NCI-H82 (cell line): ENCODE measurements at regions not wholly inside any gene's neighbourhood (a gene's known extent, or its start where the extent isn't known, plus 50 kb on each side); places are given as distances from the start of the nearest gene placed in this dataset.

Experiments used
- DNase-seq: peaks from one replicate; lab custom pipeline; 2025; lab: John Stamatoyannopoulos, UW

DNA sequence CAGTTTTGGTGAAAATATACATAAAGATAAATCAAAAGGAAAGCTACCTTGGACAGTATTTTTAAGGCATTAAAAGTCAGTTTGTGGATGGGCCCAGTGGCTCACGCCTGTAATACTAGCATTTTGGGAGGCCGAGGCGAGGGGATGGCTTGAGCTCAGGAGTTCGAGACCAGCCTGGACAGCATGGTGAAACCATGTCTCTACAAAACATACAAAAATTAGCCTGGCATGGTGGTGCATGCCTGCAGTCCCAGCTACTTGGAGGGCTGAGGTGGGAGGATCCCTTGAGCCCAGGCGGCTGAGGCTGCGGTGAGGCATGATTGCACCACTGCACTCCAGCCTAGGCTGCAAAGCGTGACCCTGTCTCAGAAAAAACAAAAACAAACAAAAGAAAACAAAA is 1253.8 kb downstream of the MRPL39 start:
- no peak for DNase-seq

DNA sequence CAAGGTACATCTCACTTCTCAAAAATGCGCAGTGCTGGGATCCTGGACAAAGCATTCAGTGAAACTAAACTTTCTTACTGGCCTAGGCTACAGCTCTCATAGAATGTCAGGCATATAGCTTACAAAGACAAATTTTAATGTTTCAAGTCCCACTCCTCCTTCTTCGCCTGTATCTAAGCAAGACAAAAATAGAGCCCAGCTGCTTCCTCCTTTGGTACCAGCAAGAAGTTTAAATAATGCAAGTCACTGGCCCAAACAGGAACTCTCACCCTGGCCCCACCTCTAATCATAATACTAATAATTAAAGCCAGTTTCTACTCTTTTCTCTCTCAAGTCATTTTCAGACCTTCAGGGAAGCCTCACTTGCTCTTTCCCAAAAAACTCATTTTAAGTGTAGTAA is 1267.9 kb downstream of the MRPL39 start:
- no peak for DNase-seq

DNA sequence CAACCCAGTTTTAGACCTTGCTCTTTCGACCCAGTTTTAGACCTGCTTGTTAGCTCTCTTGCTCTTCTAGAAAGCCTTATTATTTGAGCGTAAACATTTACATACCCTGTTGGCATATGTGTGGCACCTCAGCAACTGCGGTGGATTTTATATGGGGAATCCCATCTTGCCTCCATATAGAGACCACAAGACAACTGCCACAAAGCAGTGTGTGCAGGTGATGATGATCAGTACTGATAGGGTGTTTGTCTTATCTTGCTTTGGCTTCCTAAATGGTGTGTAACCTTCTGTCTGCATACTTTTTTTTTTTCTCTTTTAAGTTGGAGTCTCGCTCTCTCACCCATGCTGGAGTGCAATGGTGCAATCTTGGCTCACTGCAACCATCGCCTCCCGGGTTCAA is 1270.8 kb downstream of the MRPL39 start:
- no peak for DNase-seq

DNA sequence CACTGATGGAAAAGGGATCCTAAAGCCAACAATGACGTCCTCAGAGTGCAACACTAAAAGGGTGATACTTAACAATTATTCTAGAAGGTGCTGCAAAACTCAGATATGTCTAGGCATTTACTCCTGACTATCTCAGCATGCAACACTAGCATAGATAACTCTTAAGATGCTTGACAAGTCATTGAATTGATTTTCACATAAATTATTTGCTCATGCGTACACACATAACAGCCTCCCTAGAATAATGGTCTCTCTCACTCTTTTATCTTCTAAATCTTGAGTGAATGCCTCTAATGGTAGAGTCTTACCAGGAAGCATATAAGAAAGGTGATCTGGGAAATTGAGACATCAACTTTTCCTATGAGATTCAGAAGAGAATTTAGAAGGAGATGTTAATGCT is 1283.7 kb downstream of the MRPL39 start:
- no peak for DNase-seq

DNA sequence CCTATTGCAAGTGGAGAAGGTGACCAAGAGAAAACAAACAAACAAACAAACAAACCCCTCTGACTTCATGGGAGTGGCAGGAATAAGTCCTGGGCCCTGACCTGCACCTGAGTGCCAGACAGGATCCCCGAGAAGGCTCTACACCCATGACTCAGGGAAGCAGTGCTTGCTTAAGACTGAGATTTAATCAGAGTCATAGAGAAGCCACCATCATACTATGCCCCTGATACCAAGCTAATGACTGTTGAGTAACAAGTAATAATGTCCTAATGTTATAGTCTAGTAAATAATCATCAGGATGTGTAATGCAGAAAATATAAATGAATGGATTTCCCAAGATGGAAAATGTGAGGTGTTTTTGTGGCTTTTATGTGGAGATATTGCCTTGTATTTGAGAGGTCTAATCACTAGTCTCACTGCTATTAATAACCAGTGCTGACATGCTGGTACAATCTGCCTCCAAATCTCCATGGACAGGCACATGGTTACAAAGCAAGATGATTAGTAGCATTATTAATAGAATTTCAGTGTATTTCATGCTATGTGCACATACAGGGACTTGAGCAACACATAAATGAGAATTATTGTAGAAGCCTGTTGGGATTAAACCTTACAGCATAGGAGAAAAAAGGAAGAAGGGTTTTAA is 1290.9 kb downstream of the MRPL39 start:
- no peak for DNase-seq

DNA sequence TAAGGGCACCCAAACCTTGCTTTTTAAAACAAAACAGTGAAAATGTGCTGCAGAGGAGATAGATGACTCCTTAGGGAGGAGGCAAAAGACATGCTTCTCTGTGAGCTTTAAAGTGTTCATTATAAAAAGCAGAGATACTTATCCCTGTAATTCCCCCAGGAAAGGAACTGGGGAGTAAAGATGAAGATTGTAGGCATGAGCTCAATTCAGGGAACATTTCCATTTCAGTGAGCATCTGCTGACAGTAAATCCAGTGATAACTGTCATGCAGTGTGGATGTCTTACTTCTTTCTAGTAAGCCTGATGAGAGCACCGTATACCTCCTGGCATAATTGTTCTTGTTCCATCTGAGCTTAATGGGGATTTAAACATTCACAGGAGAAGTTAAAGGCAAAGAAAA is 1296.5 kb downstream of the MRPL39 start:
- no peak for DNase-seq

DNA sequence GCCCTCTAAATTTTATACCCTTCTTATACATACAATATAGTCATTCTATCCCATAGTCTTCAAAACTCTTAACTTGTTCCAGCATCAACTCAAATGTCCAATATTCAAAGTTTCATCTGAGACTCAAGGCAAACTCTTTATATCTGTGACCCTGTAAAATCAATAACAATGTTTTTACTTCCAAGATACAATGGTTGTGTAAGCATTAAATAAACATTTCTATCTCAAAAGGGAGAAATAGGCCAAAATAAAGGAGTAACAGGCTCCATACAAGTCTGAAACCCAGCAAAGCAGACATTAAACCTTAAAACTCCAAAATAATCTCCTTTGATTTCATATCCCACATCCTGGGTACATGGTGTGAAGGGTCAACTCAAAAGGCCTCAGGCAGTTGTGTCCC is 1299.1 kb downstream of the MRPL39 start:
- DNase-seq, result no peak

DNA sequence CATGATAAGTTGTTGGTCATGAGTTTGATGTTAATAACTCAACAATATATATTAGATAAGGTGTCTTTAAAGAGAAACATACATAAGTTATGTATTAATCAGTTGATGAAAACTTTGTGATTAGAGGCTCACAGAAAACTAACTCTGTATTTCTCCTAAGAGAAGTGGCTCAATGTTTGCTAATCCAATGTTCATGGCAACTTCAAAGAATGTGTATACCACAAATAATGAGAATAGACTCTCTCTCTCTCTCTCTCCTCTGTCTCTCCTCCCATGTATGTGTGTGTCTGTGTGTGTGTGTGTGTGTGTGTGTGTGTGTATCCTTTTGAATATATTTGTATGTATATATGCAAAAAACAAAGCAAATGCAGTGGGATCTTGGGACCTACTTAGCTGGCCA is 1304.9 kb downstream of the MRPL39 start:
- DNase-seq, result no peak

DNA sequence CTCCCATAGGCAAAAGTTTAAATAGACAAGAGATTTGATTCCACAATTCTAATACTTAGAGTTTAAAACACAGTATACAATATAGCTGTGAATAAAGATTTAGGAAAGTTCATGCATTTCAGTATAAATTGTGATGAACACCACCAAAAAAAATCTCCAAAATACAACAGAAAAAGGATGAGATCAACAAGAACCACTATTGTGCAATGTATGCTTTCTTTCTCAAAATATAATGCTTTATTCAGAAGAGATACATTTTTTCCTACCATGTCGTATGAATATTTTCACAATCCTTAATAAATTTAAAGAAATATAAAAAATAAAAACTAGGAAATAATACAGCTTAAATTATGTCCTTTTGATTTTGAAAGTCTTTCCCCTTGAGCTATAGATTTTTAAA is 1309.2 kb downstream of the MRPL39 start:
- no peak for DNase-seq

DNA sequence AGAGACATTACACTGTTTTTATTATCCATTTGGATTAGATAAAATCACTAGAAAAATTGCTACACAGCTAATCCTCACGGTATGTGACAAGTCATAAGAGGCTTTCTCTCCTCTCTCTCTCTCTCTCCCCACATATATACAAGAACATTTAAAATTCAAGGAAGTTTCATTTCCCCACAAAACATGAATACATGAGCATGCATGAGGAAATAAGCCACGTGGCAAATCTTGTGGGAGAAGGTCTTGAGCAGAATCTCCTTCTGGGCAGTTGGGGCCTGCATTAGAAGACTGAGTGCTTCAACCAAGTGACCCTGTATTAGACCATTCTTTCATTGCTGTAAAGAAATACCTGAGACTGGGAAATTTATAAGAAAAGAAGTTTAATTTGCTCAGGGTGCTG is 1313.1 kb downstream of the MRPL39 start:
- no peak for DNase-seq

DNA sequence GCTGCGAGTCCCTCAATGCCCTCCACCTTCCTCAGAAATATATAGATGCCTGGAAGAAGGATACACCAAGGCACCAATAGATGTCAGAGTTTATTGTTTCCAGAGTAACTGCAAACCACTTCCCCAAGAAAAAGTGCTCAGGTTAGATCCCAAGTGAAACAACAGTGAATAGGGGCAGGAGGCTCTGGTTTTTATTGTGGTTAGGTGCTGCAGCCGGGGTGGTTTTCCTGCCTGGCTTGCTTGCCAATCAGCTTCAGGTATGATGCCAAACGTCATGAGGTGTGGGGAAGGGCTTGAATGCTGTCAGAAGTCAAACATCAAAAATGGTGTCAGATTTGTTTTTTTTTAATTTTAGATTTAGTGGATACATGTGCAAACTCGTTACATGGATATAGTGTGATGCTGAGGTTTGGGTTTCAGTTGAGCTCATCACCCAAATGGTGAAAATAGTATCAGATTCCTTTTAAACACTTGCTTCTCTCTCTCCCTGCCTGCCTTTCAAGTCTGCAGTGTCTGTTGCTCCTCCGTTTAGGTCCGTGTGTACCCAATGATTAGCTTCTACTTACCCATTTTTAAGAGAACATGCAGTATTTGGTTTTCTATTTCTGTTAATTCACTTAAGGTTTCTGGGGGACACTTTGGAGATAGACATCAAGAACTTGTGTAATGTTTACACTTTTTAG is 1317.0 kb downstream of the MRPL39 start:
- DNase-seq, result no peak

DNA sequence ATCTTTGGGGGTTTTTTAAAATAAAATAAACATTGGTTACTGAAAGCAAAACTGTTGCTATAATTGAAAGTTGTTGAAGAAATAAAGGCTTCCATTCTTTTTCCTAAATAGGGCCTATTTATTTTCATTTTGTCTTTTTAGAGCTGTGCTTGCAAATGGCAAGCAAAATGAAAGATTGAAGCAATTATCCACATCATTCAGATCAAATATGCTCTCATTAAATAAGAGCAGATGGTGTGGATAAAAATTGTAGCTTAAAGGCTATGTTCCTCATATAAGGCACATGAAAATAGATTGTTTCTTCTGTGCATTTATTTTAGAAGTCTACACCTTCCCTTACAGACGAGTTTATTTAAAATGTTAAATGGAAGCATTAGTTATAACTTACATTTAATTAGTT is 1317.7 kb downstream of the MRPL39 start:
- no peak for DNase-seq

DNA sequence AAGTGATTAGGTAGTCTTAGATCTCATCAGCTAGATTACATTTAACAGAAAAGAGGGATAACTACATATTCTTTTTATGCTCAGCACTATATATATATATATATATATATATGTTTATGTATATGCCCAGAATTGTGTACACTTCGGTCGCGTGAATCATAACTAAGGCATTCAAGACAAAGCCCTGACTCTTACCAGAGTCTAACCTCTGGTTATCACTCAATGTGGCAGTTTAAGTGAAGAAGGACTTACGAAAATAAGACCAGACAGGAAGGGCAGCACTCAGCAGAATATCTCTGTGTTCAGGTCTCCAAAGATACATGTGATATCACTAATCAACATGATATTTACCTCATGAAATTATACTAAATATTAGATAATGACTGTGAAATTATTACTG is 1326.7 kb downstream of the MRPL39 start:
- DNase-seq, result no peak

DNA sequence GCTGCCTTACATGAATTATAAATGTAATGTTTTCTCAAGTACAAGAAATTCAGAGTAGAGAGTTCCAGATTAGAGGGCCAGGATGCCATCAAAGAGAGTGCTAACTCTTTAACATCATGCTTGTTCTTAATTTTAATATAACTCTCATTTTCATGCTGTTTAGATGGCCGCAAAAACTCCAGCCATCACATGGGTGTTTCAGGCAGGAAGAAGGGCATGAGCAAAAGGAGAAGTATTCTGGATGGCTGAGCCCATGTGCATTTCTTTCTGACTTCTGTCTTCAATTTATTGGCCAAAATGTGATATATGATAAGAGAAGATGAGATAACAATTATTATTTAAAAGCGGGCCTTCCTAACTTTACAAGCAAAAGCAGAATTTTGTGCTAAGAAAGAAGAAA is 1328.6 kb downstream of the MRPL39 start:
- no peak for DNase-seq

DNA sequence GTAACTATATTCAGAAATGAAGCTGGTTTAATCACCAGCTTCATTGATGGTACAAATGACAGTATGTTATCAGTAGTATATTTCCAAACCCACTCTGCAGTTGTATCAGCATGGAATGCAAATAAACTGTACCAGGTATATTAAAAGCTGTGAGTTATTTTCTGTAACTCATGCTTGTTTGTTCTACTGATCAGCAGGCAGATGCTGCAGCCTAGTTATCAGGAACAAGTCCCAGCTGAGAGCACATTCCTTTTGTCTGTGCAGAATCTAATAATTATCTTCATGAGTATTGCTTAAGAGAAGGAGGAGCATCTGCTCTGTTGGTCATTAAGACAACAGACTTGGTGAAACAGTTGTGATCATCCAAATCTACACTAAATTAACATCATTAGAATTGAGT is 1331.1 kb downstream of the MRPL39 start:
- DNase-seq, result no peak

DNA sequence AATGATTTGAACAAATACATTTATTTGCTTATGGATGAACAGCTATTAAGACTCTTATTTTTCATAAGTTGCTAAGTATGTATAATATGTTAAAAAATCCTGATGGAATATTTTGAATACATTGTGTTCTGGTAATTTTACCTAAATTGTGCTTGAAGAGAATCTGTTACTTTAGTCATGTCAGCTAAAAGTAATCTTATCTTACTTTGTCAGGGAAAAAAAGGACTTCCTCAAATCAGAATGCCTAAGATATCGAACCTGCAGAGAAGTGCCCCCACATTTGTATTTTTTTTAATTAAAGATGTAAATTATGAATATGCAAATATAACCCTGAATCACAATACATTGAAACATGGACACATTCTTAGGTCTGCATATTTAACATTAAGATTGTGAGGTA is 1331.7 kb downstream of the MRPL39 start:
- DNase-seq, result no peak

DNA sequence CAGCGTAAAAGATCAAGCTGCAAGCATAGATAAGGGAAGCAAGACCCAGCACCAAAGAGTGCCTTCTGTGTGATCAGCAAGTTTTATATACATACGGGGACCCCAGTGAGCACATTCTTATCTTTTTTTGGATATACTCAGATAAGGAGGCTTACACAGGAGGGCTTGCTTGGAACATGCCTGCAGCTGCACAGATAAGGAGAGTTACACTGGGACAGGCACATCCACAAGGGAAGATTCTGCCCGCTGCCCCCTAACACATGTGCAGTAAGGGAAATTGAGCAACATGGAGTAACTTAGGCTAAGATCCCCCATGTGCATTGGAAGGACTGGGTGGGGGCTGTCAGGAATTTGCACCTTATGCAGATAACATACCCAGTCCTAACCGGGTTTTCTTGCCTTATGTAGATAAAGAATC is 1334.8 kb downstream of the MRPL39 start:
- no peak for DNase-seq

DNA sequence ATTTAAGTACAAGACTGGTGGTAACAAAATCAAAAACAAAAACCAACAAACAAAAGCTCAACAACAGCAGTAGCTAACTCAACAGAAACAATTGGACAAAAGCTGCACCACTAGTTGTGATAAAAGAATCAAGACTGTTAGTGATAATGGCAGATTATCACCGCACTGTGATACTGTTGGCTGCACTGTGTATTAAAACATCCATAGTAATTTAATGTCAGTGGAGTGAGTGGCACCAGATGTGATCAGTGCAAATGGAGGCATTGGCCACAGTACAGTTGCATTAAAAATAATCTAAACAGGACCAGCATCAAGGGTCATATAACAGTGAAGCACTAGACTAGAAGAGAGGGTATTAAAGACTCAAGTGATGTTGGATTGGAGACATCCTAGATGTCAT is 1341.3 kb downstream of the MRPL39 start:
- DNase-seq, result no peak

DNA sequence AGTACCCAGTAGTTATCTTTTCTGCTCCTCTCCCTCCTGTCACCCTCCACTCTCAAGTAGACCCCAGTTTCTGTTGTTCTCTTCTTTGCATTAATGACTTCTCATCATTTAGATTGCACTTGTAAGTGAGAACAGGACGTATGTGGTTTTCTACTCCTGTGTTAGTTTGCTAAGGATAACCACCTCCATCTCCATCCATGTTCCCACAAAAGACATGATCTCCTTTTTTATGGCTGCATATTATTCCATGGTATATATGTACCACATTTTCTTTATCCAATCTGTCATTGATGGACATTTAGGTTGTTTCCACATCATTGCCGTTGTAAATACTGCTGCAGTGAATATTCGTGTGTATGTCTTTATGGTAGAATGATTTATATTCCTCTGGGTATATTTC is 1346.5 kb downstream of the MRPL39 start:
- no peak for DNase-seq

DNA sequence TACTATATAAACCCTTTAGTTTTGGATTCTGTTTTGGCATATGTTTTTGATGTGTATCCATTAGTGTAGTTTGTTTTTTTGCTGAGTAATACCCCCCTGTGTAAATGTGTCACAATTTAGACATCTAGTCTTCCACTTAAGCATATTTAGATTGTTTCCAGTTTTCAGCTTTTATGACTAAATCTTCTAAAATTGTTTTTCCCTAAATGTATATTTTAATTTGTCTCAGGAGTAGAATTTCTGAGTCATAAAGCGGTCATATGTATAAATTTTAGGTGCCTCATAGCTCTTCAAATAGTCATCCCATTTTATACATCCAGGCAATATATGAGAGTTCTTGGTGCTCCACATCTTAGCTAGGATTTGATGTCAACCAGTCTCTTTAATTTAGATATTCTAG is 1348.0 kb downstream of the MRPL39 start:
- no peak for DNase-seq

DNA sequence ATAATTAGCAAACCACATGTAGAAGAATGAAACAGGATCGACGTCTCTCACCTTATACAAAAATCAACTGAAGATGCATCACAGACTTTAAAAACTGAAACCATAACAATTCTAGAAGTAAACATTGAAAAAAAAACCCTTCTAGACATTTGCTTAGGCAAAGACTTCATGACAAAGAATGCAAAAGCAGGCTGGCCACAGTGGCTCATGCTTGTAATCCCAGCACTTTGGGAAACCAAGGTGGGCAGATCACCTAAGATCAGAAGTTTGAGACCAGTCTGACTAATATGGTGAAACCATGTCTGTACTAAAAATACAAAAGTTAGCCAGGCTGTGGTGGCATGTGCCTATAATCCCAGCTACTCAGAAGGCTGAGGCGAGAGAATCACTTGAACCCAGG is 1351.7 kb downstream of the MRPL39 start:
- DNase-seq, result no peak

DNA sequence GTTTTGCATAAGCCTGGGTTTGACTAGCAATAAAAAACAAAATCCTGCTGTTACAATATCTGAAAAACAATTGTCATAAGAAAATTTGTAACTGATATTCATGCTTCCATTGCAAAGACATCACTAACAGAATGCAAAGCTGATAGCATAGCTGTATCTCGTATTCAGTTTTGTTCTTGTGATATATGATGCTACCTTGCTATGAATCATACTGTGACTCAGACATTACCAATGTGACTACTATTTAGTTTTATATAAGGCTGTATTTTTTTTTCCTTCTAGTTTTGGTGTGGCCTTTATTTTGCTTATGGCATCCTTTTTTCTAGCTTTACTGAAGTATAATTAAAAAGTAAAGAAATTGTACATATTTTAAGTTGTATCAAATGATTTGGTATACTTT is 1381.8 kb downstream of the MRPL39 start:
- DNase-seq, result no peak

DNA sequence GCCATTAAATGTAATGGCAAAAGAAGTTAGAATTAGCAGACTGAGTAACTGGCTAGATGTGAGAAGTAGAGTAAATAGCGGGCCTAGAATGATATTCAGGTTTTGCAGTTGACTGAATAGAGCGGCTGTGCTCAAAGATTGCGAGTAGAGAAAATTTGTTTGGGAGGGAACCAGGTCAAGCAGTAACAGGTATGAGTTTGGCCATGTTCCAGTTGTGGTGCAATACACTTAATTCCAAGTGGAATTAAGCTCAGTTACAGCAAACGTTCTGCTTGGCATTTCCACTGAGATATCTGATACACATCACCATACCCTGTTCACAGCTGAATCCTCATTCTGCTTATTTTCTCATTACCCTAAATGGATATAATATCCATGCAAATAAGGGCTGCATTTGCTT is 1382.9 kb downstream of the MRPL39 start:
- DNase-seq, result no peak

DNA sequence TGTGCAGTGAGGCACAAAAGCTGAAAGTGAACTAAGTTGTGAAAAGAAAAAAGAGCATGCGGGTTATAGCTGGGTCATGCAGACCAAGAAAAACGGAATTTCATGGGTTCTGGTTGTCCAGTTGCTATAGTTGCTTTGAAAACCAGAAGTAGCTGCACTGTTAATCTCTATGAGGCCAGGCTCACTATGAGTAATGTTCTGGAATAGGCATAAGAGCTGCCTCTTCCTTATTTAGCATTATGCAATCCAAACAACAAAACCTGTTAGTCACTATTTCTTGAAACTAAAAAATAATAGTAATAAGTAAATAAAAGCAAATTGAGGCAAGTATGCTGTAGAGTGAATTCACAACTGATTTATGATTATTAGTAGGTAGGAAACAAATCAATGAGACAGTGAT is 1383.7 kb downstream of the MRPL39 start:
- DNase-seq, result no peak
